SU-DHL-6 (cell line): ENCODE measurements at regions not wholly inside any gene's neighbourhood (a gene's known extent, or its start where the extent isn't known, plus 50 kb on each side); places are given as distances from the start of the nearest gene placed in this dataset.

ENCODE experiments used
- EZH2phosphoT487 ChIP-seq: fragments of 200-600 bp; sonication (generic), shearing (Covaris generic); conservative IDR thresholded peaks from 2 replicates; pipeline ENCODE4 v1.6.1; 2018; ENCODE audit warnings: mild to moderate bottlenecking, antibody characterized with exemption, low read length, moderate library complexity, mixed read lengths
- TF ChIP-seq, protein P1 (sequence below): fragments of 200-600 bp; sonication (generic); IDR thresholded peaks from one replicate; pipeline ENCODE4 v1.5.1; 2017; ENCODE audit warnings: antibody characterized with exemption, mild to moderate bottlenecking, low read length, moderate library complexity; ENCODE audit not compliant: insufficient read depth, poor library complexity, severe bottlenecking

DNA sequence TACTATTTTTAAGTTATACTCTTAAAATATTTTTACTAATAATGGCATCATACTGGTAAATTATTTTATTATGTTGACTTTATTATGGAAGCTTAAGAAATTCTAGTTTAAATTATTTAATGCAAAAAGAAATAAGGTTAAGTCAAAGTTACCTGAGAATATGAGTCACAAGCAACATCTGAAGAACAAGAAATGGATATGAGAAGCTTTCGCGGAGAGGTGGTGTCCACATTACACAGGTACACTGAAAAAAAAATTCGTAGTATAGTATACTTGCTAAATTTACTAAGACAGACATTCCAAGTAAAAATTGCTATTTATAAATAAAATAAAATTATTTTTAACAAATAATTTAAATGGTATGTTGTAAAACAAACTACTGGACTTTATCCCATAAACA is 143.8 kb downstream of the AVL9 start:
- TF ChIP-seq, protein P1, sequence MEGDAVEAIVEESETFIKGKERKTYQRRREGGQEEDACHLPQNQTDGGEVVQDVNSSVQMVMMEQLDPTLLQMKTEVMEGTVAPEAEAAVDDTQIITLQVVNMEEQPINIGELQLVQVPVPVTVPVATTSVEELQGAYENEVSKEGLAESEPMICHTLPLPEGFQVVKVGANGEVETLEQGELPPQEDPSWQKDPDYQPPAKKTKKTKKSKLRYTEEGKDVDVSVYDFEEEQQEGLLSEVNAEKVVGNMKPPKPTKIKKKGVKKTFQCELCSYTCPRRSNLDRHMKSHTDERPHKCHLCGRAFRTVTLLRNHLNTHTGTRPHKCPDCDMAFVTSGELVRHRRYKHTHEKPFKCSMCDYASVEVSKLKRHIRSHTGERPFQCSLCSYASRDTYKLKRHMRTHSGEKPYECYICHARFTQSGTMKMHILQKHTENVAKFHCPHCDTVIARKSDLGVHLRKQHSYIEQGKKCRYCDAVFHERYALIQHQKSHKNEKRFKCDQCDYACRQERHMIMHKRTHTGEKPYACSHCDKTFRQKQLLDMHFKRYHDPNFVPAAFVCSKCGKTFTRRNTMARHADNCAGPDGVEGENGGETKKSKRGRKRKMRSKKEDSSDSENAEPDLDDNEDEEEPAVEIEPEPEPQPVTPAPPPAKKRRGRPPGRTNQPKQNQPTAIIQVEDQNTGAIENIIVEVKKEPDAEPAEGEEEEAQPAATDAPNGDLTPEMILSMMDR, result no peak
- no peak for TF ChIP-seq EZH2phosphoT487
